RPMI7951 (cell line): ENCODE measurements at regions not wholly inside any gene's neighbourhood (a gene's known extent, or its start where the extent isn't known, plus 50 kb on each side); places are given as distances from the start of the nearest gene placed in this dataset.
"Not testable (repeated sequence)": the region's sequence is repeated elsewhere in the genome, so short reads cannot be mapped to it uniquely, and the experiment has no call there.

Experiments used
- DNase-seq: peaks from one replicate; pipeline ENCODE4 v3.0.0-alpha.2; 2012; ENCODE audit warnings: low read depth

DNA sequence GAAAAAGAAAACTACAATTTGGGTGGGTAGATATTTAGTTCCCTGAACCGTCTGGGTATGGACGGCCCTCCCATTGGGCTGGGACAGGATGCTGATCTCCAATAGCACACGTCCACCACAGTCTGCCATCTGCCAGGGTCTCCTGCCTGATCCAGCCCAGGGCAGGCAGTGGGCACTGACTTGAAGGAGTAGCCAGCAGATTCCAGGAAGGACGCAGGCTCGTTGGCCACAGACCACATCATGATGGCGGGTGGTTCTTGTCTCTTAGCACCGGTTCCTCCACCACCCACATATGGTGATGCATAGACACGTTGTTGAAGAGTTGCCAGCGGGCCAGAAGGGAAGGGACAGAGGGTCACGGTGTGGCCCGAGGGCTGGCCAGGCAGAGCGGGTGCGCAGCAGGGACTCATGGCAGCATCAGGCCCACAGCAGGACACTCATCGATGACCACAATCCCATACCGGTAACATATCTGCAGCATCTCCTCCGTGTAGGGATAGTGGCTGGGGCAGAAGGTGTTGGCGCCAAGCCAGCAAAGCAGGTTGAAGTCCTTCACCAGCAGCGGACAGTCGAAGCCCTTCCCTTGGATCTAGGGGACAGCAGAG lies 155.8 kb upstream of the FAM174A start:
- DNase-seq, result not testable (repeated sequence)

DNA sequence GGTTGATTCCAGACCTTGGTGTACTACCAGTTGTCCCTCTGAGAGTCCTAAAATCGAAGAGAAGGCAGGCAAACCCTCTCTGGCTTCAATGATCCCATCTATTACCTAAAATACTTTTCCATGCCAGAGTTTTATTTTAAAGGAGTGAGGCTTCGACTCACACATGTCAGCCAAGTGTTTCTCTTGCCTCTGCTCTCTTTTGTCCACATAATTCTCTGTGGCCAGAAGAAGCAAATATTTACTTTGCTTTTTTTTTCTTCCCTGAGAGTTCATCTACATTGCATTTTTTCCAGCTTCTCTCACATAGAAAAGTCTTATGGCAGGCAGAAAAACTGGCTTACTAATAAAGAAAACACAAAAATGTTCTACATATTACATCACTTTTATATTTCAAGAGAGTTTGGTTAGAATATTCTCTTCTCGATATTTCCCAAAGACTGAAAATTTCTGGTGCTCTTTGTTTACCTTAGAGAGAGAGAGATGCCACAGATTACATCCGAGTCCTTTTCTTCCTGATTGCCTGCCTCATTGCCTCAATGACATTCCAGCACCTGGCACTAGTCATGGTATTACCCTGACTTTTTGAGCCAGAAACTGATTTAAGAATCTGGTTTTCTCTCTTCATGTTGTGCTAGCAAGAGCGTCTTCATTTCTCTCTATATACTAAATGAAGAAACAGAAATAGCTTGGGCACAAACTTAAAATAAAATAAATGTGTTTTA lies 170.3 kb upstream of the FAM174A start:
- DNase-seq, result not testable (repeated sequence)

DNA sequence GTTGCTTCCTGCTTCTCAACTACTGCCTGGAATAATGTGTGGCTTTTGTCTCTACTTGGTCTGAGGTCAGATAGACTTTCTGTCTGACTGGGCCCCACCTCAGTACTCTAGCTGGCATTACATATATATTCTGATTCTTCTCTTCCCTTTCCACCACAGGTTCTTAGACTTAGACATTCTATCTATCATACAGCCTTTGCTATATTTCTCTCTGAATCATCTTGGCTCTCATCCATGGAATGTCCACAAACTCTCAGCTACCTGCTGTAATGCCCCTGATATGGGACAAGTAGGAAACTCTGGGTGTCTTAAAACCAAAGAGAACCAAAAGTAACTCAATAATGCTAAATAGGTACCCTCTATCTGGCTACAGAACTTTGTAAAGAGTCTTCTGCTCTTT lies 170.8 kb upstream of the FAM174A start:
- DNase-seq, result not testable (repeated sequence)

DNA sequence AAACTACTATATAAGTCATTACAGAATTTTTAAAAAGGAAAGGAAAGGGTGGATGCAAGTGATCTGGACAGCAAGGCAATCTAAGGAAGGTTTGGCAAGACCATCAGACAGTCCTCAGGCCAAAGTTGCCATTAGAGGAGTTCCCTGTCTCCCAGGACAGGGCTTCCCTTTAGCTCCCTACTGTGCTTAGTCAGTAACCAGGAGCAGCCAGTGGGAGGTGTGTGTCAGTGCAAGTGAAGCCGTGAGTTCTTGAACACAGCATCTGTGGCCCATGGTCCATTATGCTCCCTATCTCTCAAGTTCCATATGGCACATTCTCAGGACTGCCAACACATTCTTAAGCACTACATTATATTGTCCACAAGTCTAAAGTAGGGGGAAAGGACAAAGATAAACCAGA lies 175.2 kb upstream of the FAM174A start:
- not testable (repeated sequence) for DNase-seq

DNA sequence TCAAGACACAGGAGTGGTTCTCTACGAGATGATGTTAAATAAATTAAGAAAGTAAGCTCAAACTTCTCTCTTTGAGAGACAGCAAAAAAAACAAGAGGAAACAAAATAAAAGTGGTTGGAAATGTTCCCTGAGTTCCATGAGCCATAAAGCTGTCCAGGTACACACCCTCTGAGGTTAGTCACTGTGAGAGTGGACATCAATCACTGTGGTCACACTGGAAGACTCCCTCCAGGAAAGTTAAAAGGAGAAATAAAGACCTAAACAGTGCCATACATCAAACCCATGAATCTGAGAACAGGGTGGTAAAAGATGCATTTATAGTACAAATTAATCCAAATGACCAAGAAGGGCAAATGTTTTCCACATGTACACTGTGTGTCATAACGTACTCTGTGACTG lies 188.9 kb upstream of the FAM174A start:
- not testable (repeated sequence) for DNase-seq

DNA sequence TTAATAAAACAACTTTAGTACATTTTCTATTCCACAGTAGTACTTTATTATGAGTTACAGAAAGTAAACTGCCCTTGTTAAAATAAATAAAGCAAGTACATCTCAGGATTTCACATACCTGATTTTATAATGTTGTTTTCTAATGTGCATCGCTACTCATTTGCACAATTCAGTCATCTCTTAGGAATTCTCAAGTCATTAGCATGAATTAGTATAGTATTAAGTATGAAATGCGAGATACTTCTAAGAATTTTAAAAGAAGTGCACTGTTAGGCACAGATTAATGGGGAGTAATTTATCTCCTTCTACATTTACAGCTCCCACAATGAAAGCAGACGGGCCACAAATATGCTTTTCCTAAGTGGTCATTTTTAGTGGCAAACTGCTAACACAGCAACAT lies 193.7 kb upstream of the FAM174A start:
- not testable (repeated sequence) for DNase-seq

DNA sequence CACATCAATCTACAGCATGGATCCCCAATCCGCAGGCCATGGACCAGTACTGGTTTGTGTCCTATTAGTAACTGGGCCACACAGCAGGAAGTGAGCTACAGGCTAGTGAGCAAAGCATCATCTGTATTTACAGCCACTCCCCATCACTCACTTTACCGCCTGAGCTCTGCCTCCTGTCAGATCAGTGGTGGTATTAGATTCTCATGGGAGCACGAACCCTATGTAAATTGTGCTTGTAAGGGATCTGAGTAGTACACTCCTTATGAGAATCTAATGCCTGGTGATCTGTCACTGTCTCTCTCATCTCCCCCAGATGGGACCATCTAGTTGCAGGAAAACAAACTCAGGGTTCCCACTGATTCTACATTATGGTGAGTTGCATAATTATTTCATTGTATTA lies 212.7 kb upstream of the FAM174A start:
- no peak for DNase-seq

DNA sequence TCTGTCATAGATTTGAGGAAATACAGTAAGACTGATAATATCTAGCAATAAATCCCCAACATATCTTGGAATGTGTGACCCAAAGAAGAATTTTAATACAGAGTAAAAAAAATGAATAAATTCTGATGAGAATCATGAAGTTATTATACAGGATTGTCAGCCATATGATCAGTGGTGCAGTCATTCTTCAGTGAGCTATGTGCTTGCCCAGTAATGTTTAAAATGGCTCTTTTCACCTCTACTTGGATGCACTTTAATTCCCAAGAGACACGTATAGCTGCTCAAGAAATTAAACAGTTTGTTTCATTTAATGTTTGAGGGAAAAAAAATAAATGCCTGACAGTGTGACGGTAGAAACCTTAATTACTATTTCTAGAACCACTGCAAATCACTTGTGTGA lies 215.3 kb upstream of the FAM174A start:
- DNase-seq, result no peak

DNA sequence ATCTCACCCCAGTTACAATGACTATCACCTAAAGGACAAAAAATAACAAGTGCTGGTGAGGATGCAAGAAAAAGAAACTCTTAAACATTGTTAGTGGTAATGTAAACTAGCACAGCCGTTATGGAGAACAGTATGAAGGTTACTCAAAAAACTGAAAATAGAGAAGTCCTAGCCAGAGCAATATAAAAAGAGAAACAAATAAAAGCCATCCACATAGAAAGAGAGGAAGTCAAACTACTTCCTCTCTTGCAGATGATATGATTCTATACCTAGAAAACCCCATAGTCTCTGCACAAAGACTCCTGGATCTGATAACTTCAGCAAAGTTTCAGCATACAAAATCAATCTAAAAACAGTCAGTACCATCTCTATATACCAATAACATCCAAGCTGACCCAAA lies 221.5 kb upstream of the FAM174A start:
- DNase-seq, result no peak

DNA sequence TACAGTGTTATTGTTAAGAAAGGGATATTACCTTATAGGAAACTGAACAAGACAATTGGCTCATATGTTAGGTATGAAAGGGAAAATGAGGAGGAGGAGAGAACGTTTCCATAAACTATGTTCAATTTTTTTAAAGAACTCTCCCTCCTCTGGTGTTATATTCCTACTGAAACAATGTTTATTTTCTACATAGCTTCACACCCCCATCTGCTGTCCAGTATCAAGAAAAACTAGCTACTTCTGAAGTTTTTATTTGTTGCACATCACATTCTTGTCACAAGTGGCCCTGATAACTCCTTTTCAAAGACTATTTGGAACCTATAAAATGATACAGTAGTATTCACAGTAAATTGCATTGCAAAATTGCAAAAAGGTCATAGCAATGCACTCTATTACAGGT lies 223.4 kb upstream of the FAM174A start:
- DNase-seq, result no peak

DNA sequence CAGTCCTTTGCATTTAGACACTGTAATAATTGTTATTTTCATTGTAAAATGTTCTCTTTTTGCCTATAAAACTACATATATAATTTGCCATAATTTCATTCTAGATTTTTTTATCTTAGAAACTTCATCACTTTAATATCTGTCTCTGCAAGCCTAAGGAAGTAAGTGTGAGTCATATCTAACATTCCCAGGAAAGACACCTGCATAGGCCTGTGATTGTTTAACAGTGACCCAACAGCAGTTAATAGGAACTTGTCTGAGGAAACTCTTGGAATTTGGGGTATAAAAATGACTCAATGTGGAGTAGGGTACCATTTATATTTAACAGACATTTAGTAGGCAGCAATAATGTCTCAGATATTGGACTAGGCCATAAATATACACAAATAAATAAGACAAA lies 229.2 kb upstream of the FAM174A start:
- no peak for DNase-seq

DNA sequence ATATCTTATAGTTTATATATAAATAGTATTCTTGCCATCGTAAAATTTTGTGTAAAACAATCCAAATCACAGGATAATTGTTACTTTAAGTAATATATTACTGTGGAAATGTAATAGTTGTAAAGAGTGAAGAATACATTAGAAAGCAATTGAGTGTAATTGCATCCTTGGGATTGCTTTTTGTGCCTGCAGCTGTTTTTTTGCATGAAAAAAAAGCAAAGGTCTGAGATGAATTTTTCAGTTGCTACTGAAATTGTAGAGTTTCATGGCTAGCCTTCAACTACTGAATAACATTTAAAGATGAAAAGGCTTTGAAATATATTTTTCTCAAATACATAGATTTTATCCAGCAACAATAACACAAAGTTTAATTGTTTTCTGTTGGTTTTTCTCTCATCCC lies 232.0 kb upstream of the FAM174A start:
- DNase-seq, result no peak

DNA sequence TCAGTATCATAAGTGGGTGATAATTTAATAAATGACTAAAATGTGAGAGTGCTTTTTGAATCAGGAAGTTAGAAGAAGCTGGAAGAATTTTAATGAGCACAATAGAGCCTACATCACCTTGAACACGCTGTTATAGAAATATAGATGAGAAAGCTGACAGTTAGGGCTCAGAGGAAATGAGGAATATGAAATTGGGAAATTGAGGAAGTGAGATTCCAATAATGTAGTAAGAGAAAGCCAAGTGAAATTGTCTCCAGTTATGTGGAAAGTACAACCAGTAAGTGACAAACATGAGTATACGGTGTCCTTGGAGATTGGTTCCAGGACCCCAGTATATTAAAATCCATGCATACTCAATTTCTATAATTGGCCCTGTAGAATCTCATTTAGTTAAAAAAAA lies 235.9 kb upstream of the FAM174A start:
- DNase-seq, result no peak

DNA sequence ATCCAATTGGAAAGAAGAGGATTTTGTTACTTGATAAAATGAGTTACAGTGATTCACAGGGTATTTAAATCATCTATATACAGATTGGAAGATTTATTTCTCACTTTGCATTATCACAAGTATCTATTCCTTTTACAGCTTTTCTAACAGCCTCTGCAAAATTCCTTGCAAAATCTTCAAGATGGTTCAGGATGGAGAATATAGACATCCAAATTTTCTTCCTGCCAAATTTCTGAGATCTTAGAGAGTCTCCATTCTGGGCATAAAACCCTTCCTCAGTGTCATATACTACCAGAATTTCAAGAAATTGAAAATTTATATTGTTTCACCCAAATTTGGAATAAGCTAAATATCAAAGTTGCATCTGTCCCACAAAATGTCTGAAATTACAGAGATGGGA lies 259.1 kb upstream of the FAM174A start:
- DNase-seq, result no peak

DNA sequence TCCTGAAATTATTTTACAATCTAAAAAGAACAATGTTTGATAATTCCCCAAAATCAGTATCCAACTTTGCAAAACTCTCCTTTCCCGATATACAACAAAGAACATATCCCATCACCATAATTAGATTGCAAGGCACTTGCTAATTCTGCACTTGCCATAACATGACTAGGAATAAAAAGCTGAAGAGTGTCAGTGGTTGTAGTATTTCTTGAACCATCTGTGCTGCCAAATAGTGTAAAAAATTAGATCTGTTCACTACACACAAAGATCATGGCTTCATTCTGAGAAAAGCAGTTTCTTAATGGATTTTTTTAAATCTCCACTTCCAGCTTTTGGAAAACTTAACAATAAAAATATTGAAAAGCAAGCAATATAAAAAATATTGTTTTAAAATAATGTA lies 259.5 kb upstream of the FAM174A start:
- no peak for DNase-seq

DNA sequence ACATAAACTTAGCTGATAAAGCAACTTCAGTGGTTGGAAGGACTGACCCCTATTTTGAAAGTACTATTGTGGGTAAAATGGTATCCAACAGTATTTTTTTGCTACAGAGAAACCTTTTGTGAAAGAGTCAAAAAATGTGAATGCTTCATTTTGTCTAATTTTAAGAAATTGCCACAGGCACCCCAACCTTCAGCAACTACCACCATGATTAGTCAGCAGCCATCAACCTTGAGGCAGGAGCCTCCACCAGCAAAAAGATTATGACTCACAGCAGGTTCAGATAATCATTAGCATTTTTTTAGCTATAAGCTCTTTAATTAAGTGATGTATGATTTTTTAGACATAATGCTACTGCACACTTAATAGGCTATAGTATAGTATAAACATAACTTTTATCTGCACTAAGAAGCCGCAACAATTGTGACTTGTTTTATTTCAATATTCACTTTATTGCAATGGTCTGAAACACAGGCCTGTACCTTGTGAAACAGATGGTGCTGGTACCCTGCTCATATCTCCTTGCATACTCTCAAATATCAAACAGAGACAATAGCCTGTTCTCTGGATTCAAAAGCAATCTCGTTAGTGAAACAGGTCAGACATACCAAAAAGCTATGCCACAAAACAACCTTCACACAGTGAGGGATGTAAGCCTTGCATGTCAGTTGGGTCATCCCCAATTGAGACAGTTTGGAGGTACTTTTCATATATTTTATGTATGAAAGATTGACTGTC lies 261.2 kb upstream of the FAM174A start:
- DNase-seq, result no peak

DNA sequence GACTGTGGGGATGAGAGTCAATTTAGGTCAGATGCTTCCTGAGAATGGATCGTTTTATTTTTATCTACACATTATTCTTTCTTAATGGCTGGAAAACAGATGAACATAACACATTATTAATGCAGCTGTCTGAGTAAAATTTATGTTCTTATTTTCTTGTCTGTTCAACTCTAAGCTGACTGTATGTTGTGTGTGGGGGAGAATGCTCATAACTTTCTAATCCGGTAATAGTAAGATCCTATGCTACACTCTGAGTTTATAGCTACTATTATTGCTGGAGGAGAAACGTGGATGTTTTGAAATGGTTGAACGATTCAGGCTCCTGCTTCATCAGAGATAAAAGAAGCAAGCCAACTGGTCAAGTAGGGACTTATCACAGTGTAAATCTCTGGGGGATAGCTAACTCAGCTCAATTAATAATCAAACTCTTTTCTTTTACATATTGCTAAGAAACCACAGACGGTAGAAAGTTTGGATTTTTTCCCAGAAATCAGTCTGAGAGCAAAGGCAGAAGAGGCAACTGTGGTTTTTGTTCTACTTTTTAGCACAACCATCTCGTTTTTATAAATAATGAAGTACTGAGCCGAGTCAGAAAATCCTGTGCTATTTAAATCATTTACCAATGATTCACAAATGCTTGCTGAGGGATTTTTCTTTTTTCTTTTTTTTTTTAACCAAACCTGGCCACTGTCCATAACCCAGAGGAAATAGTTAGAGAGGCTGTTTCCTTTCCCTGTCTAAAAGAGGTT lies 265.0 kb upstream of the FAM174A start:
- DNase-seq, result no peak

DNA sequence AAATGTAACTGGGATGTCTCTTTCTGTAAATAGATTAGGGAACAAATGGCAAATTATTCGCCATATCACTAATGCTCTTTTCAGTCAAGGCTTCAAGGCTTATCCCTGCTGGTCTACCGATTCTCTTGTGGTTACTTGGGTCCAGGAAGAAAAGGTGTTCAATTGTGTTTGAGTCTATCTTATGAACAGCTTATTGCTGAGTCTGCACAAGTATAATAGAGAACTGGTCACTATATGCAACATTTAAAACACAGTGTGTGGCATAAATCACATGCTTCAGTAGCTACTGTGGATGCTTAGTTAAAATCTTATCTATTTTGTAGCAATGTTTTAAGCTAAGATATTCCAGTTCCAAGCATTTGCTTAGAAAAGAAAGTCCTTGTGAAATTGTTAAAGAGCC lies 274.2 kb upstream of the FAM174A start:
- no peak for DNase-seq

DNA sequence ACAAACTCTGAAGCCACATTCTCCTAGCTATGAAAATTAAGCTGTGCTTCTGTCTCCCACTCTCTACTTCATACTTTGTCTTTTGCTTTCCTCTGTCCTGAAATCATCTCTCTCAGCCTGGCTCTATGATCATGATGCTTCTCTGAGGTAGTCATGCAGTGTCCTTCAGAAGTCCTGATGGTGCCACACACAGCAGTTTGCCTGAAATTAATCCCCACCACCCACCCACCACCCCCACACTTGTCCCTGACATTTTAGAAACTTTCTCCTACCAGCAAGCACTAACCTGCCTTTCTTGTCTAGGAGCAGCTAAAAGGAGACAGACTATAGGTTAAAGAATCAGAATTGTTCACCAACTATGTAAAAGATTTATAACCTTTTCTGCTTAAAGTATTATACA lies 282.2 kb upstream of the FAM174A start:
- no peak for DNase-seq

DNA sequence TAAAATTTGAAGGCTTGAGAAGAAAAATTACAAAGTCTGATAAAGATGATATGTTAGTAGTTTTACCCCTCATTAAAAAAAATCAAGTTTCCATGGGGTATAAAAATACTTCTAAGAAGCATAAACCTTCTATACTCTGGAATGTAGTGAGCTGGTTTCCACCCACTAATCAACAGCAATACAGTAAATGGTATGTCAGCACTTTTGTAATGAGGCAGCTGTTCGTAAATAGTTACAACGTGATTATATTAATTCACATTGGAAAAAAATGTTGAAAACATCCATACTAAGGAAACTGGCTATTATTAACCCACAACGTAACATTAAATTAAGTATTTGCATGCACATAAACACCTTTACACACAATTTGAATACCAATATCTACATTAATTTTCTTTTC lies 283.1 kb upstream of the FAM174A start:
- no peak for DNase-seq

DNA sequence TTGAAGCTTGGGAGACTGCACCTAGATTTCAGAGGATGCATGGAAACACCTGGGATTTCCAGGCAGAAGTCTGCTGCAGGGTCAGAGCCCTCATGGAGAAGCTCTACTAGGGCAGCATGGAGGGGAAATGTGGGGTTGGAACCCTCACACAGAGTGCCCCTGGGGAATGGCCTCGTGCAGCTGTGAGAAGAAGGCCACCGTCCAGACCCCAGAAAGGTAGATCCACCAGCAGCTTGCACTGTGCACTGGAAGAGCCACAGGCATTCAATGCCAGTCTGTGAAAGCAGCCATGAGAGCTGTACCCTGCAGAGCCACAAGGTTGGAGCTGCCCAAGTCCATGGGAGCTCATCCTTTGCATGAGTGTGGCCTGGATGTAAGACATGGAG lies 285.3 kb upstream of the FAM174A start:
- DNase-seq, result no peak

DNA sequence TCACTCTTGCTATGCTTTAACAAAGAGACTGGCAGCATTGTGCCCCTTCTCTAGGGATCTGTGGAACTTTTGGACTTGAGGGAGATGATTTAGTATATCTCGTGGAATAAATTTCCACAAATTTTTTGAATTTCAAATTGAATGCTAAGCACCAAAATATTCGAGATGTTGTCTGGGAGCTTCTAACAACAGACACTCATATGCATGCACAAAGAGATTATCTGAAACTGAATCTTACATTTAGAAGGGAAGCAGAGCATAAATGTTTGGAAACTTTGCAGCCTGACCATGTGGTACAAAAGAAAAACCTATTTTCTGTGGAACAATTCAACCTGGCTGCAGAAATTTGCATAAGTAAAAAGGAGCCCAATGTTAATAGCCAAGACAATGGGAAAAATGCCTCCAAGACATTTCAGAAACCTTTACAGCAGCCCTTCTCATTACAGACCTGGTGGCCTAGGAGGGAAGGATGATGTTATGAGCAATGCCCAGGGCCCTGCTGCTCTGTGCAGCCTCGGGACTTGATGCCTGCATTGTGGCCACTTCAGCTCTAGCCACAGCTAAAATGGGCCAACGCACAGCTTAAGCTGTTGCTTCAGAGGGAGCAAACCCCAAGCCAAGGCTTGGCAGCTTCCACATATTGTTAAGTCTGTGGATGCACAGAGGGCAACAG lies 285.8 kb upstream of the FAM174A start:
- no peak for DNase-seq
